IMR-90 (cell line): ENCODE measurements at regions not wholly inside any gene's neighbourhood (a gene's known extent, or its start where the extent isn't known, plus 50 kb on each side); places are given as distances from the start of the nearest gene placed in this dataset.

Experiments used
- ATAC-seq: fragments of 200-7000 bp; cut with Tn5 transposase; 2 replicates; pipeline ENCODE4 v1.9.1; 2020; ENCODE audit warnings: low read depth, mild to moderate bottlenecking, moderate library complexity
- BruUV-seq: library from RNA; stranded (reverse); fragments of 400-500 nt; replicated peaks from 2 replicates; lab custom pipeline; 2021; lab: Mats Ljungman, UMichigan
- CTCF ChIA-PET: fragments of 300-600 bp; formaldehyde crosslinking; extraction: SDS; loops from one replicate; lab custom pipeline; 2021; ENCODE audit warnings: antibody characterized with exemption; lab: Yijun Ruan, JAX
- POLR2A ChIA-PET: fragments of 300-600 bp; sonication (Branson Sonifier 250); formaldehyde crosslinking; loops from one replicate; lab custom pipeline; 2022; ENCODE audit warnings: antibody characterized with exemption; ENCODE audit not compliant: unreplicated experiment; lab: Charles Lee
- DNase-seq: peaks from one replicate; pipeline ENCODE4 v3.0.0; 2013
- H2AFZ ChIP-seq: replicated peaks from 2 replicates; pipeline ENCODE3; 2013; ENCODE audit warnings: low read length, mild to moderate bottlenecking; ENCODE audit not compliant: poor library complexity
- H2AK5ac ChIP-seq: 2 replicates; pipeline ENCODE4 v1.6.1; 2013; ENCODE audit warnings: low read depth, low read length, inconsistent platforms
- H2AK9ac ChIP-seq: replicated peaks from 2 replicates; pipeline ENCODE3; 2013; ENCODE audit warnings: mild to moderate bottlenecking, low read depth, low read length, moderate library complexity; ENCODE audit not compliant: poor library complexity
- H2BK120ac ChIP-seq: 2 replicates; pipeline ENCODE4 v1.6.1; 2013; ENCODE audit warnings: low read depth, low read length, inconsistent platforms
- H2BK15ac ChIP-seq: 3 replicates; pipeline ENCODE4 v1.6.1; 2013; ENCODE audit warnings: low read depth, low read length, inconsistent platforms
- H2BK20ac ChIP-seq: 2 replicates; pipeline ENCODE4 v1.6.1; 2013; ENCODE audit warnings: low read depth, mild to moderate bottlenecking, inconsistent platforms, low read length, moderate library complexity
- H2BK5ac ChIP-seq: 2 replicates; pipeline ENCODE4 v1.6.1; 2013; ENCODE audit warnings: mild to moderate bottlenecking, low read depth, low read length, inconsistent platforms; ENCODE audit not compliant: poor library complexity, severe bottlenecking
- H3K14ac ChIP-seq: replicated peaks from 2 replicates; pipeline ENCODE4 v1.6.1; 2013; ENCODE audit warnings: low read depth, low read length, inconsistent platforms
- H3K18ac ChIP-seq: 2 replicates; pipeline ENCODE4 v1.6.1; 2013; ENCODE audit warnings: low read depth, low read length, control low read depth
- H3K23ac ChIP-seq: 2 replicates; pipeline ENCODE4 v1.6.1; 2013; ENCODE audit warnings: low read depth, low read length, inconsistent platforms
- H3K27ac ChIP-seq: 2 replicates; pipeline ENCODE4 v1.5.1; 2013; ENCODE audit warnings: mild to moderate bottlenecking, control low read depth, low read length; ENCODE audit not compliant: insufficient read depth
- H3K27me3 ChIP-seq: 2 replicates; pipeline ENCODE4 v1.6.1; 2013; ENCODE audit warnings: low read length; ENCODE audit not compliant: control insufficient read depth, insufficient read depth
- H3K36me3 ChIP-seq: 2 replicates; pipeline ENCODE4 v1.6.1; 2013; ENCODE audit warnings: low read length, mixed read lengths; ENCODE audit not compliant: control insufficient read depth, insufficient read depth
- H3K4ac ChIP-seq: 2 replicates; pipeline ENCODE4 v1.6.1; 2013; ENCODE audit warnings: low read depth, low read length, inconsistent platforms
- H3K4me1 ChIP-seq: 2 replicates; pipeline ENCODE4 v1.6.1; 2013; ENCODE audit warnings: low read length, mixed read lengths; ENCODE audit not compliant: control insufficient read depth, insufficient read depth
- H3K4me2 ChIP-seq: 2 replicates; pipeline ENCODE4 v1.6.1; 2013; ENCODE audit warnings: low read depth, mild to moderate bottlenecking, control low read depth, low read length, moderate library complexity
- H3K4me3 ChIP-seq: 2 replicates; pipeline ENCODE4 v1.5.1; 2013; ENCODE audit warnings: low read depth, mild to moderate bottlenecking, control low read depth, low read length, moderate library complexity; ENCODE audit not compliant: insufficient read depth
- H3K56ac ChIP-seq: 2 replicates; pipeline ENCODE4 v1.6.1; 2013; ENCODE audit warnings: low read length, inconsistent platforms; ENCODE audit not compliant: insufficient read depth; ENCODE audit errors: extremely low read depth
- H3K79me1 ChIP-seq, 2 experiments: 2 replicates each; pipeline ENCODE4 v1.6.1; 2013; ENCODE audit warnings: low read length in 2 of 2, inconsistent platforms in 1 of 2, low read depth in 1 of 2
- H3K9ac ChIP-seq: 2 replicates; pipeline ENCODE4 v1.6.1; 2013; ENCODE audit warnings: low read depth, low read length, control low read depth
- H3K9me1 ChIP-seq: 2 replicates; pipeline ENCODE4 v1.6.1; 2013; ENCODE audit warnings: low read length, inconsistent platforms; ENCODE audit not compliant: insufficient read depth
- H3K9me3 ChIP-seq: 2 replicates; pipeline ENCODE4 v1.6.1; 2013; ENCODE audit warnings: low read length; ENCODE audit not compliant: control insufficient read depth, insufficient read depth
- H4K20me1 ChIP-seq: 2 replicates; pipeline ENCODE4 v1.6.1; 2013; ENCODE audit warnings: low read length, inconsistent platforms; ENCODE audit not compliant: insufficient read depth
- H4K5ac ChIP-seq: 2 replicates; pipeline ENCODE4 v1.6.1; 2013; ENCODE audit warnings: mild to moderate bottlenecking, low read depth, low read length, control low read depth
- H4K8ac ChIP-seq, 2 experiments: 2 replicates each; pipeline ENCODE4 v1.6.1; 2013; ENCODE audit warnings: low read depth in 2 of 2, low read length in 2 of 2, control low read depth in 1 of 2, inconsistent platforms in 1 of 2
- H4K91ac ChIP-seq: 2 replicates; pipeline ENCODE4 v1.6.1; 2013; ENCODE audit warnings: low read depth, low read length, inconsistent platforms; ENCODE audit not compliant: insufficient read depth
- BHLHE40 ChIP-seq: fragments of 150-350 bp; IDR thresholded peaks from 2 replicates; pipeline ENCODE4 v1.6.1; 2016; ENCODE audit warnings: mild to moderate bottlenecking, low read depth, low read length
- CEBPB ChIP-seq: IDR thresholded peaks from 2 replicates; pipeline ENCODE4 v1.6.1; 2012; ENCODE audit warnings: low read depth, low read length, improper control_type of control experiment
- CTCF ChIP-seq: conservative IDR thresholded peaks from 2 replicates; pipeline ENCODE4 v1.5.1; 2012; ENCODE audit warnings: mild to moderate bottlenecking, low read depth, low read length, improper control_type of control experiment
- FOS ChIP-seq: fragments of 150-350 bp; IDR thresholded peaks from 2 replicates; pipeline ENCODE4 v1.6.1; 2016; ENCODE audit warnings: low read depth, low read length
- MAZ ChIP-seq: IDR thresholded peaks from 2 replicates; pipeline ENCODE4 v1.6.1; 2012; ENCODE audit warnings: low read depth, mild to moderate bottlenecking, low read length, improper control_type of control experiment, moderate library complexity, borderline replicate concordance
- NFE2L2 ChIP-seq: fragments of 150-350 bp; IDR thresholded peaks from 2 replicates; pipeline ENCODE4 v1.6.1; 2016; ENCODE audit warnings: low read depth, mild to moderate bottlenecking, low read length
- RAD21 ChIP-seq: IDR thresholded peaks from 2 replicates; pipeline ENCODE4 v1.6.1; 2012; ENCODE audit warnings: low read length, improper control_type of control experiment
- RCOR1 ChIP-seq: IDR thresholded peaks from 2 replicates; pipeline ENCODE4 v1.6.1; 2012; ENCODE audit warnings: mild to moderate bottlenecking, low read length, improper control_type of control experiment; ENCODE audit not compliant: insufficient replicate concordance
- USF2 ChIP-seq: fragments of 150-350 bp; IDR thresholded peaks from 2 replicates; pipeline ENCODE4 v1.6.1; 2017; ENCODE audit warnings: mild to moderate bottlenecking, antibody characterized with exemption, low read length, low read depth
- WGBS, 2 experiments: methylation state at CpG; one replicate each; pipeline versions ENCODE4 v1.1.5 to v1.1.7; 2013; ENCODE audit warnings: missing lambda C conversion rate in 2 of 2; ENCODE audit not compliant: insufficient read length in 1 of 2; ENCODE audit errors: extremely low coverage in 2 of 2; 5-methylcytosine and 5-hydroxymethylcytosine counted together
- dilution Hi-C: fragments of 300-500 bp; cut with HindIII; formaldehyde crosslinking; loops from one replicate; pipeline ENCODE4 v1.14.3; 2018; ENCODE audit warnings: low sequenced_read_pairs; ENCODE audit not compliant: unreplicated experiment
- in situ Hi-C: fragments of 300-500 bp; cut with MboI; formaldehyde crosslinking; loops from 3 replicates; pipeline ENCODE4 v1.14.3; 2019; ENCODE audit warnings: low sequenced_read_pairs, inconsistent platforms, mixed read lengths
- intact Hi-C: fragments of 100-400 bp; cut with micrococcal nuclease; formaldehyde crosslinking; loops from 2 replicates; pipeline ENCODE4 v1.10.0; 2022

GRCh38 chr9:115845648-115846312 is 307.8 kb upstream of the PAPPA start:
- Histone ChIP-seq H3K4me1 (peaks cover 6% of the 10 kb centered on the region), H3K4ac (peak overlapping the region; percentile 52), H3K4me3 (no peak overlapping the region), H3K9ac (no peak overlapping the region), H2BK15ac (peak overlapping the region; percentile 33; the same call in 1 of the 3 replicates), H4K91ac (peak overlapping the region; percentile 74), H4K8ac (peak overlapping the region in 1 of 2 experiments; percentile 11; a peak in 1 of 4 replicates), H3K4me2 (peak overlapping the region; percentile 9; the same call in 1 of the 2 replicates), H2AK5ac (peak overlapping the region; percentile 6; the same call in 1 of the 2 replicates), H4K5ac (peak overlapping the region; percentile 13; the same call in 1 of the 2 replicates), H2BK5ac (peak overlapping the region; percentile 26), H2AFZ (no peak overlapping the region), H3K18ac (peak overlapping the region; percentile 41; the same call in 1 of the 2 replicates), H3K9me3 (no peaks in the 10 kb centered on the region), H3K14ac (peak overlapping the region; percentile 57; the same call in 1 of the 2 replicates), H3K23ac (no peak overlapping the region), H3K79me1 (no peaks in the 10 kb centered on the region), H3K27ac (no peak overlapping the region), H4K20me1 (no peaks in the 10 kb centered on the region), H3K56ac (no peak overlapping the region), H3K27me3 (no peaks in the 10 kb centered on the region), H2BK120ac (peak overlapping the region; percentile 69), H2AK9ac (no peak overlapping the region), H2BK20ac (peak overlapping the region; percentile 73), H3K9me1 (peaks cover 5% of the 10 kb centered on the region; the same call in 1 of the 2 replicates), H3K36me3 (no peaks in the 10 kb centered on the region)
- ATAC-seq (peak; percentile 82), DNase-seq (peak; percentile 92)
- intact Hi-C loops (loop anchor here (5.0 kb wide), 2 partner anchors 253 to 312 kb away; no protein-coding TSS in a partner anchor), dilution Hi-C loops (no loop called here), in situ Hi-C loops (no loop called here)
- TF ChIP-seq USF2 (no peak), RCOR1 (no peak), BHLHE40 (0 out of 2 replicates have a peak, but pooled peaks have one; percentile 30), CEBPB (peak; percentile 89), RAD21 (no peak), NFE2L2 (no peak), FOS (peak; percentile 87; the same call in 1 of the 2 replicates), MAZ (no peak), CTCF (no peak)
- BruUV-seq = no TSS peak
- WGBS, 2 experiments = no CpG with 5 or more reads among the region's 3 CpGs
- ChIA-PET CTCF (no interaction called here), POLR2A (no interaction called here)
